Aorta (tissue), 5 donors: ENCODE measurements at regions not wholly inside any gene's neighbourhood (a gene's known extent, or its start where the extent isn't known, plus 50 kb on each side); places are given as distances from the start of the nearest gene placed in this dataset.
"Not testable (repeated sequence)": the region's sequence is repeated elsewhere in the genome, so short reads cannot be mapped to it uniquely, and the experiment has no call there.

Experiments
- ATAC-seq: fragments of 200-7000 bp; cut with Tn5 transposase; one replicate; pipeline ENCODE4 v1.9.1; 2022; ENCODE audit warnings: moderate library complexity; ENCODE audit not compliant: low FRiP score
- DNase-seq, 2 donors: peaks; one replicate each; pipeline ENCODE4 v3.0.0-alpha.2; 2020
- H3K27ac ChIP-seq, 2 donors: one replicate each; pipeline ENCODE4 v1.5.1; 2013; ENCODE audit warnings: low read length in 2 of 2, mild to moderate bottlenecking in 2 of 2, moderate library complexity in 2 of 2, control low read depth in 1 of 2, inconsistent platforms in 1 of 2, low read depth in 1 of 2
- H3K27me3 ChIP-seq, 2 donors: one replicate each; pipeline ENCODE4 v1.6.1; 2013; ENCODE audit warnings: control low read depth in 1 of 2, low read length in 1 of 2, mild to moderate bottlenecking in 1 of 2, moderate library complexity in 1 of 2; ENCODE audit not compliant: insufficient read depth in 2 of 2, control insufficient read depth in 1 of 2
- H3K36me3 ChIP-seq, 2 donors: one replicate each; pipeline ENCODE4 v1.6.1; 2013; ENCODE audit warnings: control low read depth in 1 of 2, low read length in 1 of 2, mild to moderate bottlenecking in 1 of 2; ENCODE audit not compliant: insufficient read depth in 2 of 2, control insufficient read depth in 1 of 2
- H3K4me1 ChIP-seq, 2 donors: one replicate each; pipeline ENCODE4 v1.6.1; 2013; ENCODE audit warnings: low read length in 2 of 2, control low read depth in 1 of 2, mild to moderate bottlenecking in 1 of 2, moderate library complexity in 1 of 2; ENCODE audit not compliant: insufficient read depth in 2 of 2, control insufficient read depth in 1 of 2
- H3K4me3 ChIP-seq, 2 donors: one replicate each; pipeline ENCODE4 v1.5.1; 2013; ENCODE audit warnings: low read length in 2 of 2, control low read depth in 1 of 2, mild to moderate bottlenecking in 1 of 2
- H3K9me3 ChIP-seq: one replicate; pipeline ENCODE4 v1.6.1; 2013; ENCODE audit warnings: mild to moderate bottlenecking, low read length; ENCODE audit not compliant: control insufficient read depth
- WGBS, 2 donors: extraction: QIAGEN DNeasy Blood & Tissue Kit; methylation state at CpG; one replicate each; pipeline ENCODE4 v1.1.7; 2013; 5-methylcytosine and 5-hydroxymethylcytosine counted together
- intact Hi-C, 2 donors: fragments of 100-400 bp; cut with DNase I; formaldehyde crosslinking; loops; one replicate each; pipeline versions ENCODE4 v1.14.2 to v1.15.0; 2022
- donor health status: healthy with polysubstance abuse.
- donor health status: Bipolar disorder and iron deficiency.
- donor health status: DM: no; HTN: no; CAD: no.
- donor health status: DM: no; HTN: no; CAD: no.
- donor health status: DM: yes; HTN: yes; CAD: no.

- 62 to 89% methylated on average over 2 of the region's 2 CpGs for WGBS, 2 donors
- Histone ChIP-seq H3K36me3 (no peaks in the 10 kb centered on the region), H3K9me3 (no peaks in the 10 kb centered on the region), H3K4me1 (no peaks in the 10 kb centered on the region), H3K27ac (no peak overlapping the region), H3K27me3 (no peaks in the 10 kb centered on the region), H3K4me3 (no peak overlapping the region)
- intact Hi-C loops: no loop called here
- ATAC-seq (no peak), DNase-seq (no peak)
Measured at GRCh38 chr6:37757381-37757780, 59.7 kb upstream of the MDGA1 start.

GRCh38 chr6:37756135-37756534 is 58.5 kb upstream of the MDGA1 start:
- H3K27ac ChIP-seq: no peak overlapping the region
- H3K9me3 ChIP-seq: no peaks in the 10 kb centered on the region
- intact Hi-C loops: no loop called here
- no peak overlapping the region for H3K4me3 ChIP-seq
- H3K27me3 ChIP-seq: no peaks in the 10 kb centered on the region
- WGBS, 2 donors: 52 to 57% methylated on average over 12 of the region's 12 CpGs
- DNase-seq: no peak
- H3K4me1 ChIP-seq: no peaks in the 10 kb centered on the region
- H3K36me3 ChIP-seq: no peaks in the 10 kb centered on the region
- no peak for ATAC-seq

DNA sequence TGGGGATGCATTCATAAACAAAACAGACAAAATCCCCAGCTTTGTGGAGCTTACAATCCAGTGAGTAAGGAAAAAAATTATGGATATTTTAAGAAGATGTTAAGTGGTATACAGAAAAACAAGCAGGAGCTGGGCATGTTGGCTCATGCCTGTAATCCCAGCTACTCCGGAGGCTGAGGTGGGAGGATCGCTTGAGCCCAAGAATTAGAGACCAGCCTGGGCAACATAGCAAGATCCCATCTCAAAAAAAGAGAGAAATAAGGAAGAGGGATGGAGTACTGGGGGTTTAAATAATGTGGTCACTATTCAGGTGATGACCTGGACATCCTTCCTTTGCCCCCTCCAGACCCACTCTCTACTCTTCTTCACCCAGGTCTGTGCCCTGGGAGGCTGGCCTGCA is 55.0 kb upstream of the MDGA1 start:
- no peaks in the 10 kb centered on the region for H3K9me3 ChIP-seq
- WGBS, 2 donors: 97 to 100% methylated on average over 2 of the region's 2 CpGs
- no peak overlapping the region for H3K4me3 ChIP-seq
- H3K36me3 ChIP-seq: no peaks in the 10 kb centered on the region
- ATAC-seq (no peak), DNase-seq (no peak)
- no peaks in the 10 kb centered on the region for H3K4me1 ChIP-seq
- intact Hi-C loops: no loop called here
- H3K27ac ChIP-seq: no peak overlapping the region
- no peaks in the 10 kb centered on the region for H3K27me3 ChIP-seq

- DNase-seq, H3K4me1 ChIP-seq, H3K4me3 ChIP-seq, intact Hi-C loops, H3K36me3 ChIP-seq, ATAC-seq, H3K9me3 ChIP-seq, H3K27ac ChIP-seq, H3K27me3 ChIP-seq: not testable (repeated sequence)
- WGBS, 2 donors: 70 to 78% methylated on average over 5 of the region's 5 CpGs
Measured at GRCh38 chr6:37749367-37749766, 51.7 kb upstream of the MDGA1 start.

GRCh38 chr6:37748118-37748517 is 50.4 kb upstream of the MDGA1 start:
- DNase-seq: no peak
- H3K4me1 ChIP-seq: no peaks in the 10 kb centered on the region
- 77 to 83% methylated on average over 7 of the region's 7 CpGs for WGBS, 2 donors
- intact Hi-C loops: no loop called here
- no peaks in the 10 kb centered on the region for H3K9me3 ChIP-seq
- ATAC-seq: no peak
- H3K27ac ChIP-seq: no peak overlapping the region
- no peaks in the 10 kb centered on the region for H3K36me3 ChIP-seq
- H3K4me3 ChIP-seq: no peak overlapping the region
- no peaks in the 10 kb centered on the region for H3K27me3 ChIP-seq
